ENCODE measurements at regions not wholly inside any gene's neighbourhood (a gene's known extent, or its start where the extent isn't known, plus 50 kb on each side); places are given as distances from the start of the nearest gene placed in this dataset.

DNA sequence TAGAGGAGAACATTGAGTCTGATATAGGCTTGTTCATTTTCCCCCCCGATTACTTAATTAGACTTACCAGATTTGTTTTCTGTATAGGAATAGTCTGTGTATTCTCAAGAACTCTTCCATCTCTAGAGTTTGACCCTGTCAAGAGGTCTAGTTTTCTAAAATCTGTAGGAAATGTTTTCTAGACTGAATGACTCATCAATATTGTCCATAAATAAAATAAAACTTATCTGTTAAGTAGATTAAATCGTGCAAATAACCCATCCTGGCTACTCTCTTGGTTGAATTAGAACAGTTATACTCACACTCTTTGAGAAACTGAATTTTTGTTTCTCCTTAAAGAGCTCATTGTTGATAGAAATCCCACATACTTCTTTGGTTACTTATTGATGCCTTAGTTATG, 299.2 kb upstream of the CWC22 start:
- Mint-ChIP-seq H3K9me3 (ENCODE audit: unreplicated experiment) (no peaks in the 10 kb centered on the region), H3K27ac (ENCODE audit: unreplicated experiment) (no peak overlapping the region), H3K4me3 (ENCODE audit: unreplicated experiment) (no peak overlapping the region), H3K36me3 (ENCODE audit: unreplicated experiment) (no peaks in the 10 kb centered on the region), H3K4me1 (ENCODE audit: unreplicated experiment) (no peaks in the 10 kb centered on the region), H3K27me3 (ENCODE audit: unreplicated experiment) (no peaks in the 10 kb centered on the region)
- no peak for DNase-seq (ENCODE audit: extremely low spot score, unreplicated experiment)
- TF ChIP-seq, protein P1, sequence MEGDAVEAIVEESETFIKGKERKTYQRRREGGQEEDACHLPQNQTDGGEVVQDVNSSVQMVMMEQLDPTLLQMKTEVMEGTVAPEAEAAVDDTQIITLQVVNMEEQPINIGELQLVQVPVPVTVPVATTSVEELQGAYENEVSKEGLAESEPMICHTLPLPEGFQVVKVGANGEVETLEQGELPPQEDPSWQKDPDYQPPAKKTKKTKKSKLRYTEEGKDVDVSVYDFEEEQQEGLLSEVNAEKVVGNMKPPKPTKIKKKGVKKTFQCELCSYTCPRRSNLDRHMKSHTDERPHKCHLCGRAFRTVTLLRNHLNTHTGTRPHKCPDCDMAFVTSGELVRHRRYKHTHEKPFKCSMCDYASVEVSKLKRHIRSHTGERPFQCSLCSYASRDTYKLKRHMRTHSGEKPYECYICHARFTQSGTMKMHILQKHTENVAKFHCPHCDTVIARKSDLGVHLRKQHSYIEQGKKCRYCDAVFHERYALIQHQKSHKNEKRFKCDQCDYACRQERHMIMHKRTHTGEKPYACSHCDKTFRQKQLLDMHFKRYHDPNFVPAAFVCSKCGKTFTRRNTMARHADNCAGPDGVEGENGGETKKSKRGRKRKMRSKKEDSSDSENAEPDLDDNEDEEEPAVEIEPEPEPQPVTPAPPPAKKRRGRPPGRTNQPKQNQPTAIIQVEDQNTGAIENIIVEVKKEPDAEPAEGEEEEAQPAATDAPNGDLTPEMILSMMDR (IDR thresholded peaks at IDR 0.05) = no peak

DNA sequence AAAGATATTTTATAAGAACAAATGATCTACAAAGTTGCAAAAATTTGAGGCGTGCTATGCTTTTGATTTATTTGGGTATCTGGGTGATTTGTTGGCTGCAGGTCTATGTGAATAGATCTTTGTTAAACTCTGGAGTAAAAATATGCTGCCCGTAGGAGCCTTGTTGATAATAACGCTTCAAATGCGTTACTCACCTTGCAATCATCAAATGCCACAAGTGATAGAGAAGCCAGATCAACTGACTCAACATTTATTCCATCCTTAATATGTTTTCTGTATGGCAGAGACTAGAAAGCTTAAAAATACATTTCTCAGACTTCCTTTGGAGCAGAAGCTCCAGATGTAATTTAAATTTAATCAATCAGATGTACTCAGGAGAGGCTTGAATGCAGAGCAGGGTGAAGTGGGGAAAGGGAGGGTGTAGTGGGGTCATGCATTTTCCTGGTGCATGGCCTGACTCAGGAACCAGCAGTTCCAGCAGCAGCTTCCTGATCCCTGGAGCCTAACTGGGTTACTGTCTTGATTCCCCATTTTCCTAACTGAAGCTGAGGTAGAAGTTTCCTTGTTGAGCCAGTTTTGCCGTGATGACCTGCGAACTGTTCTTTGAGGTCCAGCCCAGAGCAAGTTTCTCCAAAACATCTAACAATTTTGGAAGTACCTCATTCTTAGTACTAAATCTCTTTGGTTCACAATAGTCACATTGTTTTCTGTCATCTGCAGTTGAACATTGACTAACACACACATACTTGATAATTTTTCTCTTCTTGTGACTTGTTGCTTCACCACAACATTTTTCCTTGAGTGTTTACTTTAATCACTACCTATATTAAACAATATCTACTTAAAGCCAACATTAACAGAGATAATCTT, 284.7 kb upstream of the CWC22 start:
- no peak overlapping the region for H3K27ac Mint-ChIP-seq (ENCODE audit: unreplicated experiment)
- H3K4me3 Mint-ChIP-seq (ENCODE audit: unreplicated experiment) = no peak overlapping the region
- TF ChIP-seq, protein P1 (IDR thresholded peaks at IDR 0.05) = no peak
- no peaks in the 10 kb centered on the region for H3K36me3 Mint-ChIP-seq (ENCODE audit: unreplicated experiment)
- H3K27me3 Mint-ChIP-seq (ENCODE audit: unreplicated experiment) = no peaks in the 10 kb centered on the region
- DNase-seq (ENCODE audit: extremely low spot score, unreplicated experiment) = no peak
- H3K9me3 Mint-ChIP-seq (ENCODE audit: unreplicated experiment) = no peaks in the 10 kb centered on the region
- H3K4me1 Mint-ChIP-seq (ENCODE audit: unreplicated experiment) = peaks cover 7% of the 10 kb centered on the region

DNA sequence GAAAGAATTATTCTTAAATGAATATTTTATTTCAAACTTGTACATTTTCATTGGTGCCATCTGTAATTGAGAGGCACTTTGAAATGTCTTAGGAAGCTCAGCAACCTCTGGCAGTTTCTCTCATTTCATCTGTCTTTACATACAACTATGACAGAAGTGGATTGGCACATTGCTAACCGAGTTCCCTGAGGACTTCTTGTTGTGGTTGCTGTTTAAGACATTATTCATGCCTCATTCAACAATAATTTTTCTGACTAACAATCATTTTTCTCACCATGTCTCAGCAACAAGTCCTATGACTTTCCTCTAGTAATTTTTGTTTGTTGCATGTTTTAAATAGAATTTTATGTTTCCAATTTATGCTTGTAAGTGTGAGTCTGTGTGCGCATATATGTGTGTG, 284.0 kb upstream of the CWC22 start:
- Mint-ChIP-seq H3K27ac (ENCODE audit: unreplicated experiment) (no peak overlapping the region), H3K27me3 (ENCODE audit: unreplicated experiment) (no peaks in the 10 kb centered on the region), H3K4me1 (ENCODE audit: unreplicated experiment) (peaks cover 7% of the 10 kb centered on the region), H3K9me3 (ENCODE audit: unreplicated experiment) (no peaks in the 10 kb centered on the region), H3K36me3 (ENCODE audit: unreplicated experiment) (no peaks in the 10 kb centered on the region), H3K4me3 (ENCODE audit: unreplicated experiment) (no peak overlapping the region)
- TF ChIP-seq, protein P1 (IDR thresholded peaks at IDR 0.05) = no peak
- no peak for DNase-seq (ENCODE audit: extremely low spot score, unreplicated experiment)

DNA sequence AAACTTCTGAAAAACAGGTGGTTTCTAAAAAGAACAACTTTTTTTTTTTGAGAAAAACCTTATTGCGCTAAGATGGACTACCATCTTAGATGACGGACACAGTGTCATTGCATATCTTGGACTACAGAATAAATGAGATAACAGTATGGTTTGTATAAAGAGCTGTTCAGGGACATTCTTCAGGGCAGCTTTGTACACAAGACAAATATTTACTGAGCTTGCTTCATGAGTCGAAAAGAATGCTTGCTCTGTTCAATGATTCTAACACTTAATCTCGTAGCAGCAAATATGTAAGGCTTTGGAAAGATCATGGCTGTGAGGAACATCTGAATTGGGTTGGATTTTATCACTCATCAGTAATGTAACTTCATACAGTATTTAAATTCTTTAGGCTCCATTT, 282.5 kb upstream of the CWC22 start:
- Mint-ChIP-seq H3K27me3 (ENCODE audit: unreplicated experiment) (no peaks in the 10 kb centered on the region), H3K27ac (ENCODE audit: unreplicated experiment) (no peak overlapping the region), H3K4me3 (ENCODE audit: unreplicated experiment) (no peak overlapping the region), H3K36me3 (ENCODE audit: unreplicated experiment) (no peaks in the 10 kb centered on the region), H3K4me1 (ENCODE audit: unreplicated experiment) (peaks cover 7% of the 10 kb centered on the region), H3K9me3 (ENCODE audit: unreplicated experiment) (no peaks in the 10 kb centered on the region)
- TF ChIP-seq, protein P1 (IDR thresholded peaks at IDR 0.05) = no peak
- no peak for DNase-seq (ENCODE audit: extremely low spot score, unreplicated experiment)

DNA sequence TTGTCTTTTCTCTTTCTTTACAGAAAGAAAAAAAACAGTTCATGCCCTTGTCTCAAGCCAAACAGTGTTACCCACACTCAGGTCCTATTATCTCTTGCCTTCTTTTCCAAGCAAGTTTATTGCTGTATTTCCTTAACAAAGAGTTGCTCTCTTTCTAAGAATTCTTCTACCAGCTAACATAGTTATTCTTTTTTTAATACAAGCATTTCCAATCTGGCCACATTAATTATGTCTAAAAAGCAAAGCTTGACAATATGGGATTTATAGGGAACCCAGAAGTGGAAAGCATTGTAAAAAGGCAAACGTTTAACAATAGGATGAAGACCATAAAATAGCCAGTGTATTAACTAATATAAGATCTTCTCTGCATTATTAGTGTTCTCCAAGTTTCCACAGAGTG, 272.5 kb upstream of the CWC22 start:
- no peak for DNase-seq (ENCODE audit: extremely low spot score, unreplicated experiment)
- TF ChIP-seq, protein P1 (IDR thresholded peaks at IDR 0.05) = no peak

More for the DNA sequence above, 272.5 kb upstream of the CWC22 start:
- Mint-ChIP-seq H3K4me3 (ENCODE audit: unreplicated experiment) (no peak overlapping the region), H3K9me3 (ENCODE audit: unreplicated experiment) (peaks cover 7% of the 10 kb centered on the region), H3K4me1 (ENCODE audit: unreplicated experiment) (no peaks in the 10 kb centered on the region), H3K27ac (ENCODE audit: unreplicated experiment) (no peak overlapping the region), H3K27me3 (ENCODE audit: unreplicated experiment) (no peaks in the 10 kb centered on the region), H3K36me3 (ENCODE audit: unreplicated experiment) (no peaks in the 10 kb centered on the region)

Data from osteocyte (in vitro differentiated cells).